ENCODE measurements at regions not wholly inside any gene's neighbourhood (a gene's known extent, or its start where the extent isn't known, plus 50 kb on each side); places are given as distances from the start of the nearest gene placed in this dataset.
"Not testable (repeated sequence)": the region's sequence is repeated elsewhere in the genome, so short reads cannot be mapped to it uniquely, and the experiment has no call there.

DNA sequence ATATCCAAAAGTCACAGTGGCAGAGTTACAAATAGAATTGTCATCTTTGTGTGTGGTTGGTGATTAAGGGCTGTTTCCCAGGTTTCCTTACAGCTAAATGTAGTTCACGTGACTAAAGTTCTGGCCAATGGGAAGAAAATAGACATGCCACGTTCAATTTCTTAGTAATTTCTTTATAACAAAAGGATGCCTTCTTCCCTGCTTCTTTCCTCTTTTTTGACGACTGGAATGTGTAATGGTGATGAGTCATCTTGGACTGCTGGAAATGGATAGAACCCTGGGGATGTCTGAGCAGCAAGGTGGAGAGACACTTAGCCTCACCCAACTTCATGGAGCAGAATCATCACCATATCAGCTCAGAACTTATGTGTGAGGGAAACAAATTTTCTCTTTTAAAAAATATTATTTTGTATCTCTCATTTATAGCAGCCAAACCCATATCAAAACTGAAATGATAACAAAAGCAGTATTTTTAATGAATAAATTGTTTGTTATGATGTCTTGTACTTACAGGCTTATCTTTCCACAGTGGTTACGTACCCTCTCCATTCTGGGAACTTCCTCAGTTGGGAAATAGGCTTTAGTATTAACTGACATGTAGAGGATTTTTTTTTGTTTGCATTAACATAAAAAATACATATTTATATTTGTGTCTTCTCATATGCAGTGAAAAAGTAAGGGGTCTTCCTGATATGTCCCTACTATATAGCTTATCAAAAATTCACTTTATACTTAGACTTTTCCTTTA, 91.1 kb upstream of the CDH2 start:
- H3K4me3 Mint-ChIP-seq = no peak overlapping the region
- no peak for DNase-seq

DNA sequence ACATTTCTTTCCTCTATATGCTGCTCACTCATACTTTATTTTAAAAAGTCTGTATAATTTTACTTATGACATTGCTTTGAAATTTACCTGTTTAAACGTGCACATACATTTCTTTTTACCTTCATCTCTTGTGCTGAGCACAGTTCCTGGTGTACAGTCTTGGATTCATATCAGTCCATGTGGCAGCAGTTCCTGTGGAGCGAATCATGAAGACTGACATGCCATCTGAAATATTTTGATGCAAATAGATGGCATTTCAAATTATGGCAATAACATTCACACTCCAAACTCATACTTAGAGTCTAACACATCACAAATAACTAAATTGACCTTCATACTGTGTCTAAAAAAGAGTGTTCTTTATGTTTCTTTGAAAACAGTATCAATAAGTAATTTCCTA, 90.3 kb upstream of the CDH2 start:
- no peaks in the 10 kb centered on the region for H3K4me1 Mint-ChIP-seq
- no peak for ATAC-seq
- H3K9me3 Mint-ChIP-seq = peaks cover 0 to 10% of the 10 kb centered on the region in 2 donors
- H3K27ac Mint-ChIP-seq = no peak overlapping the region
- no peaks in the 10 kb centered on the region for H3K27me3 Mint-ChIP-seq
- DNase-seq = no peak
- H3K4me3 Mint-ChIP-seq = no peak overlapping the region

More for the DNA sequence above, 91.1 kb upstream of the CDH2 start:
- ATAC-seq = no peak
- H3K4me1 Mint-ChIP-seq = no peaks in the 10 kb centered on the region
- peaks cover 0 to 10% of the 10 kb centered on the region in 2 donors for H3K9me3 Mint-ChIP-seq
- H3K27ac Mint-ChIP-seq = no peak overlapping the region
- H3K27me3 Mint-ChIP-seq = no peaks in the 10 kb centered on the region

DNA sequence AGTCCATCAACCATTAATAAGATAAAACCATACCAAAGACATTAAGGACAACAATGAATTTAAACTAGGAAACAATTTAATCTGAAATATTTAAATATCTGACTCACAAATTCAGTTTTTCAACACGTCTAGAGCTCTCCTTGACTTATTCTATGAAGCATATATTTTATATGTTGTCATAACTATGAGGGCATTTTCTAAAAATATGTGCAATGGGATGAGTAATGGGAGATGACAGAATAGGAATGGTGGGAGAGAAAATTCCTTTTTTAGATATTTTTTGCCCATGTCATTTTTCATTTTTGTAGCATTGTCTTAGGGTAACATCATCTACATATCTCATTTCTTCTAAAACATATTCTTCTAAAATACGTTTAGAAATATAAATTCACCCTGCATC, 79.2 kb upstream of the CDH2 start:
- Mint-ChIP-seq H3K4me3 (no peak overlapping the region), H3K27ac (no peak overlapping the region), H3K4me1 (no peaks in the 10 kb centered on the region), H3K27me3 (no peaks in the 10 kb centered on the region), H3K9me3 (peaks cover 0 to 9% of the 10 kb centered on the region in 2 donors)
- ATAC-seq (no peak), DNase-seq (no peak)

DNA sequence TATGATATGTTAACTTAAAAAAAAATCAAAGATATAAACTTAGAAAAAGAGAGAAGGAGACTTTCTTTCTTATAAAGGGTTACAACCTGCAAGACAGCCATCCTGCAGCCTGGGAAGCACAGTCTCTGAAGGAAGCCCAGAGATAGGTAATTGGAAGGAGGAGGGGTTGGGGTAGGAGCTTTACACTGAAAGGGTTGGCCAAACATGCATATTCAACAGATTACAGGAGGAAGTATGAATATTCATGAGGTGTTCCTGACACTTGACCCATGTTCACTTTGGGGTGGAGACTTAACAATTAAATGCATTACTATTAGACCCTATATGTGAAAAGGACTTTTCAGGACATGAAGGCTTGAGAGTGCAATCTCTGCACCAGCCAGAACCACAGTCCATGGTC, 71.7 kb upstream of the CDH2 start:
- Mint-ChIP-seq H3K27ac (no peak overlapping the region), H3K4me1 (no peaks in the 10 kb centered on the region), H3K27me3 (no peaks in the 10 kb centered on the region), H3K9me3 (peaks cover 5 to 8% of the 10 kb centered on the region in 2 donors), H3K4me3 (no peak overlapping the region)
- no peak for ATAC-seq
- no peak for DNase-seq

DNA sequence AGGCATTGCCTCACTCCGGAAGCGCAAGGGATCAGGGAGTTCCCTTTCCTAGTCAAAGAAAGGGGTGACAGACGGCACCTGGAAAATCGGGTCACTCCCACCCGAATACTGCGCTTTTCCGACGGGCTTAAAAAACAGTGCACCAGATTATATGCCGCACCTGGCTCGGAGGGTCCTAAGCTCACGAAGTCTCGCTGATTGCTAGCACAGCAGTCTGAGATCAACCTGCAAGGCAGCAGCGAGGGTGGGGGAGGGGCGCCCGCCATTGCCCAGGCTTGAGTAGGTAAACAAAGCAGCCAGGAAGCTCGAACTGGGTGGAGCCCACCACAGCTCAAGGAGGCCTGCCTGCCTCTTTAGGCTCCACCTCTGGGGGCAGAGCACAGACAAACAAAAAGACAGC, 63.7 kb upstream of the CDH2 start:
- not testable (repeated sequence) for H3K27me3 Mint-ChIP-seq, H3K9me3 Mint-ChIP-seq, H3K4me3 Mint-ChIP-seq, DNase-seq, H3K27ac Mint-ChIP-seq, H3K4me1 Mint-ChIP-seq, ATAC-seq

DNA sequence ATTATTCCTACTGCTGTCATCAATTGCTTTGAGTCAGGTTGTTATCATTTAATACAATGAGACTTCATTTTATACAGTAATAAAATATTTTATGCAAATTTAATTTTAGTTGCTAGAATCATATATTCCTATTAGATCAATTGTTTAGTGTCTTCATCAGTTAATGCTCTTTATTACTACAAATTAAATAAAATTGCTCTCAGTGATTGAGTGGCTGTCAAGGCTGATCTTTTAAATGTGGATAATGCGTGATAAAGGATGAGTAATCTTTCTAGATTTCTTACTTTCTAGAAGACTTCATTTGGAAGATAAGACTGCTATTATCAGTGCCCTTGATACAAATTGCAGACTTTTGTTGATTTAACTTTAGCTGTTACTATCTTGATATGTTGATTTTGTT, 59.6 kb upstream of the CDH2 start:
- Mint-ChIP-seq H3K27ac (no peak overlapping the region), H3K4me3 (no peak overlapping the region), H3K27me3 (no peaks in the 10 kb centered on the region), H3K9me3 (peaks cover 1 to 5% of the 10 kb centered on the region in 2 donors), H3K4me1 (no peaks in the 10 kb centered on the region)
- ATAC-seq = no peak
- no peak for DNase-seq
